ENCODE measurements at regions not wholly inside any gene's neighbourhood (a gene's known extent, or its start where the extent isn't known, plus 50 kb on each side); places are given as distances from the start of the nearest gene placed in this dataset.

- ChIA-PET CTCF (no interaction called here), POLR2A (no interaction called here)
- Mint-ChIP-seq H3K27me3 (ENCODE audit: low read depth) (no peaks in the 10 kb centered on the region), H3K9me3 (no peaks in the 10 kb centered on the region; the same call in 1 of the 2 replicates), H3K36me3 (no peaks in the 10 kb centered on the region), H3K4me1 (no peaks in the 10 kb centered on the region), H3K4me3 (no peak overlapping the region), H3K27ac (no peak overlapping the region)
- no peak for TF ChIP-seq MYBL2 (CRISPR knock-in tag; IDR thresholded peaks at IDR 0.05)
- TF ChIP-seq ZNF423 (CRISPR knock-in tag; IDR thresholded peaks at IDR 0.05) = no peak
- no peak for TF ChIP-seq IRF2 (CRISPR knock-in tag; IDR thresholded peaks at IDR 0.05; ENCODE audit: borderline replicate concordance, low read depth)
- TF ChIP-seq ATF1 (CRISPR knock-in tag; IDR thresholded peaks at IDR 0.05) = no peak
- no peak for TF ChIP-seq ZNF425 (CRISPR knock-in tag; conservative IDR thresholded peaks at IDR 0.05)
- TF ChIP-seq JAZF1 (CRISPR knock-in tag; IDR thresholded peaks at IDR 0.05) = no peak
- ATAC-seq (no peak), DNase-seq (ENCODE audit: low spot score) (no peak)
Observed at GRCh38 chr13:73230716-73231115, 171.9 kb downstream of the KLF5 start.

- Mint-ChIP-seq H3K27ac (no peak overlapping the region), H3K9me3 (no peaks in the 10 kb centered on the region), H3K36me3 (no peaks in the 10 kb centered on the region), H3K27me3 (ENCODE audit: low read depth) (no peaks in the 10 kb centered on the region), H3K4me1 (no peaks in the 10 kb centered on the region), H3K4me3 (no peak overlapping the region)
- ATAC-seq (no peak), DNase-seq (ENCODE audit: low spot score) (no peak)
- ChIA-PET CTCF (no interaction called here), POLR2A (interaction anchor here (0.5 kb wide), 1 partner anchor 426 kb away, joined by 4 read pairs; no protein-coding TSS in a partner anchor)
- TF ChIP-seq PREB (CRISPR knock-in tag; IDR thresholded peaks at IDR 0.05; ENCODE audit: borderline replicate concordance) = no peak
- no peak for TF ChIP-seq ZNF232 (CRISPR knock-in tag; IDR thresholded peaks at IDR 0.05)
- TF ChIP-seq ZNF416 (CRISPR knock-in tag; IDR thresholded peaks at IDR 0.05) = no peak
- no peak for TF ChIP-seq ZBTB21 (CRISPR knock-in tag; IDR thresholded peaks at IDR 0.05; ENCODE audit: borderline replicate concordance)
- TF ChIP-seq, protein P1, sequence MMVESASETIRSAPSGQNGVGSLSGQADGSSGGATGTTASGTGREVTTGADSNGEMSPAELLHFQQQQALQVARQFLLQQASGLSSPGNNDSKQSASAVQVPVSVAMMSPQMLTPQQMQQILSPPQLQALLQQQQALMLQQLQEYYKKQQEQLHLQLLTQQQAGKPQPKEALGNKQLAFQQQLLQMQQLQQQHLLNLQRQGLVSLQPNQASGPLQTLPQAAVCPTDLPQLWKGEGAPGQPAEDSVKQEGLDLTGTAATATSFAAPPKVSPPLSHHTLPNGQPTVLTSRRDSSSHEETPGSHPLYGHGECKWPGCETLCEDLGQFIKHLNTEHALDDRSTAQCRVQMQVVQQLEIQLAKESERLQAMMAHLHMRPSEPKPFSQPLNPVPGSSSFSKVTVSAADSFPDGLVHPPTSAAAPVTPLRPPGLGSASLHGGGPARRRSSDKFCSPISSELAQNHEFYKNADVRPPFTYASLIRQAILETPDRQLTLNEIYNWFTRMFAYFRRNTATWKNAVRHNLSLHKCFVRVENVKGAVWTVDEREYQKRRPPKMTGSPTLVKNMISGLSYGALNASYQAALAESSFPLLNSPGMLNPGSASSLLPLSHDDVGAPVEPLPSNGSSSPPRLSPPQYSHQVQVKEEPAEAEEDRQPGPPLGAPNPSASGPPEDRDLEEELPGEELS (CRISPR knock-in tag; IDR thresholded peaks at IDR 0.05) = no peak
- no peak for TF ChIP-seq USF1 (CRISPR knock-in tag; IDR thresholded peaks at IDR 0.05)
- no peak for TF ChIP-seq ATF3 (CRISPR knock-in tag; conservative IDR thresholded peaks at IDR 0.05)
- no peak for TF ChIP-seq CBFB (CRISPR knock-in tag; IDR thresholded peaks at IDR 0.05; ENCODE audit: low read depth)
- no peak for TF ChIP-seq HMGA2 (CRISPR knock-in tag; IDR thresholded peaks at IDR 0.05)
- TF ChIP-seq ATF1 (CRISPR knock-in tag; IDR thresholded peaks at IDR 0.05) = no peak
- no peak for TF ChIP-seq NR1H2 (CRISPR knock-in tag; IDR thresholded peaks at IDR 0.05)
- TF ChIP-seq FOXJ3 (CRISPR knock-in tag; IDR thresholded peaks at IDR 0.05; ENCODE audit: borderline replicate concordance) = no peak
- TF ChIP-seq HMGXB4 (CRISPR knock-in tag; IDR thresholded peaks at IDR 0.05) = no peak
- TF ChIP-seq CREM (CRISPR knock-in tag; IDR thresholded peaks at IDR 0.05) = no peak
- TF ChIP-seq MYBL2 (CRISPR knock-in tag; IDR thresholded peaks at IDR 0.05) = no peak
Observed at GRCh38 chr13:73228546-73228945, 169.7 kb downstream of the KLF5 start.

All from WTC11 (cell line).